Right lobe of liver (tissue), 4 donors: ENCODE measurements at regions not wholly inside any gene's neighbourhood (a gene's known extent, or its start where the extent isn't known, plus 50 kb on each side); places are given as distances from the start of the nearest gene placed in this dataset.

Experiments
- POLR2A ChIP-seq: fragments of 450-650 bp; IDR thresholded peaks from one replicate; pipeline ENCODE4 v1.6.1; 2017; ENCODE audit warnings: antibody characterized with exemption, mild to moderate bottlenecking
- TF ChIP-seq, protein P1 (sequence below), 4 donors: fragments of 200-600 bp in 3 of 4; fragments of 450-650 bp in 1 of 4; IDR thresholded peaks; one replicate each; pipeline versions ENCODE4 v1.5.1 to v1.8.0; 2016 to 2022; ENCODE audit warnings: antibody characterized with exemption in 4 of 4, mild to moderate bottlenecking in 2 of 4
- donor health status: DM: no; HTN: no; CAD: no.
- donor health status: DM: no; HTN: no; CAD: no.
- donor health status: DM: no; HTN: yes; CAD: no.

DNA sequence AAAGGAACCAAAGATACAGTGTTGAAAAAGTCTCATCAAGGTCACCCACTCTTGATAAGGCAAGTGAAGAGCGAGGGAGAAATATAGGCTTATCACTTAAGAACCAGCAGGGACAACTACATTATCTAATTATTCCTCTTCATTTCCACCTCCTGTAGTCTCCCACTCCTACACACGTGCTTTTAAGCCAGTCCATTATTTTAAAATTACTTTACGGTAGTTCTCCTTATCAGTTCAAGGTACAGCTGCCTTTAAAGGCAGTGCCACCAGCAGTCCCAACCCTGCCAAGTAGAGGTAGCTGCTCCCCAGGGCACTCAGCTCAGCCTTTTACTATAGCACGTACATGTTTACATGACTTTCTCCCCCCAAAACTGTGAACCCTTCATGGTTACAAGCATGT, 161.5 kb upstream of the BLID start:
- TF ChIP-seq, protein P1, sequence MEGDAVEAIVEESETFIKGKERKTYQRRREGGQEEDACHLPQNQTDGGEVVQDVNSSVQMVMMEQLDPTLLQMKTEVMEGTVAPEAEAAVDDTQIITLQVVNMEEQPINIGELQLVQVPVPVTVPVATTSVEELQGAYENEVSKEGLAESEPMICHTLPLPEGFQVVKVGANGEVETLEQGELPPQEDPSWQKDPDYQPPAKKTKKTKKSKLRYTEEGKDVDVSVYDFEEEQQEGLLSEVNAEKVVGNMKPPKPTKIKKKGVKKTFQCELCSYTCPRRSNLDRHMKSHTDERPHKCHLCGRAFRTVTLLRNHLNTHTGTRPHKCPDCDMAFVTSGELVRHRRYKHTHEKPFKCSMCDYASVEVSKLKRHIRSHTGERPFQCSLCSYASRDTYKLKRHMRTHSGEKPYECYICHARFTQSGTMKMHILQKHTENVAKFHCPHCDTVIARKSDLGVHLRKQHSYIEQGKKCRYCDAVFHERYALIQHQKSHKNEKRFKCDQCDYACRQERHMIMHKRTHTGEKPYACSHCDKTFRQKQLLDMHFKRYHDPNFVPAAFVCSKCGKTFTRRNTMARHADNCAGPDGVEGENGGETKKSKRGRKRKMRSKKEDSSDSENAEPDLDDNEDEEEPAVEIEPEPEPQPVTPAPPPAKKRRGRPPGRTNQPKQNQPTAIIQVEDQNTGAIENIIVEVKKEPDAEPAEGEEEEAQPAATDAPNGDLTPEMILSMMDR (IDR thresholded peaks at IDR 0.05), result no peak
- no peak for TF ChIP-seq POLR2A
